GM21737 (cell line): ENCODE measurements at regions not wholly inside any gene's neighbourhood (a gene's known extent, or its start where the extent isn't known, plus 50 kb on each side); places are given as distances from the start of the nearest gene placed in this dataset.

Experiments
- ATAC-seq: cut with Tn5 transposase; IDR thresholded peaks from one replicate; pipeline ENCODE4 v1.9.1; 2021; ENCODE audit warnings: mild to moderate bottlenecking, moderate library complexity; ENCODE audit not compliant: unreplicated experiment

- ATAC-seq = no peak
Measured at GRCh38 chr1:213826891-213827290, 160.9 kb upstream of the PROX1 start.

GRCh38 chr1:213828867-213829266, 158.9 kb upstream of the PROX1 start:
- no peak for ATAC-seq

GRCh38 chr1:213829780-213830179, 158.0 kb upstream of the PROX1 start:
- no peak for ATAC-seq

- ATAC-seq = no peak
Measured at GRCh38 chr1:213830371-213830770, 157.4 kb upstream of the PROX1 start.

GRCh38 chr1:213840575-213840974, 147.2 kb upstream of the PROX1 start:
- no peak for ATAC-seq

- ATAC-seq = no peak
Measured at GRCh38 chr1:213844632-213845031, 143.1 kb upstream of the PROX1 start.

- no peak for ATAC-seq
Measured at GRCh38 chr1:213852107-213852506, 135.7 kb upstream of the PROX1 start.

- ATAC-seq = no peak
Measured at GRCh38 chr1:213858581-213858980, 129.2 kb upstream of the PROX1 start.

GRCh38 chr1:213861841-213862240, 125.9 kb upstream of the PROX1 start:
- ATAC-seq = no peak

GRCh38 chr1:213864091-213864490, 123.7 kb upstream of the PROX1 start:
- ATAC-seq = no peak

GRCh38 chr1:213868482-213868881, 119.3 kb upstream of the PROX1 start:
- ATAC-seq = no peak

- ATAC-seq = no peak
Measured at GRCh38 chr1:213871179-213871578, 116.6 kb upstream of the PROX1 start.

- ATAC-seq = no peak
Measured at GRCh38 chr1:213874789-213875188, 113.0 kb upstream of the PROX1 start.

GRCh38 chr1:213876531-213876930, 111.2 kb upstream of the PROX1 start:
- no peak for ATAC-seq

GRCh38 chr1:213883618-213884017, 104.2 kb upstream of the PROX1 start:
- ATAC-seq = no peak

- no peak for ATAC-seq
Measured at GRCh38 chr1:213884402-213884801, 103.4 kb upstream of the PROX1 start.

GRCh38 chr1:213884942-213885341, 102.8 kb upstream of the PROX1 start:
- ATAC-seq = no peak

GRCh38 chr1:213887842-213888241, 99.9 kb upstream of the PROX1 start:
- no peak for ATAC-seq

GRCh38 chr1:213891989-213892902, 95.5 kb upstream of the PROX1 start:
- no peak for ATAC-seq

GRCh38 chr1:213898684-213899083, 89.1 kb upstream of the PROX1 start:
- ATAC-seq = no peak

- no peak for ATAC-seq
Measured at GRCh38 chr1:213899413-213899812, 88.4 kb upstream of the PROX1 start.

GRCh38 chr1:213905344-213905743, 82.4 kb upstream of the PROX1 start:
- no peak for ATAC-seq

- no peak for ATAC-seq
Measured at GRCh38 chr1:213908521-213908920, 79.3 kb upstream of the PROX1 start.
